HG02610 (cell line): ENCODE measurements at regions not wholly inside any gene's neighbourhood (a gene's known extent, or its start where the extent isn't known, plus 50 kb on each side); places are given as distances from the start of the nearest gene placed in this dataset.
"Not testable (repeated sequence)": the region's sequence is repeated elsewhere in the genome, so short reads cannot be mapped to it uniquely, and the experiment has no call there.

Source experiments
- ATAC-seq: cut with Tn5 transposase; IDR thresholded peaks from one replicate; pipeline ENCODE4 v1.9.1; 2021; ENCODE audit warnings: mild to moderate bottlenecking, moderate library complexity; ENCODE audit not compliant: unreplicated experiment

- no peak for ATAC-seq
Measured at GRCh38 chr1:30465096-30465495, 258.3 kb downstream of the MATN1 start.

GRCh38 chr1:30464187-30464617, 259.2 kb downstream of the MATN1 start:
- ATAC-seq, result no peak

GRCh38 chr1:30462826-30463425, 260.5 kb downstream of the MATN1 start:
- no peak for ATAC-seq

GRCh38 chr1:30462166-30462565, 261.2 kb downstream of the MATN1 start:
- ATAC-seq, result no peak

- no peak for ATAC-seq
Measured at GRCh38 chr1:30461640-30462039, 261.7 kb downstream of the MATN1 start.

- no peak for ATAC-seq
Measured at GRCh38 chr1:30460661-30461060, 262.7 kb downstream of the MATN1 start.

- not testable (repeated sequence) for ATAC-seq
Measured at GRCh38 chr1:30458730-30459485, 264.5 kb downstream of the MATN1 start.

- no peak for ATAC-seq
Measured at GRCh38 chr1:30452925-30453324, 270.5 kb downstream of the MATN1 start.

- no peak for ATAC-seq
Measured at GRCh38 chr1:30452170-30452569, 271.2 kb downstream of the MATN1 start.

- ATAC-seq, result no peak
Measured at GRCh38 chr1:30451532-30452125, 271.8 kb downstream of the MATN1 start.

GRCh38 chr1:30450818-30451233, 272.6 kb downstream of the MATN1 start:
- no peak for ATAC-seq

GRCh38 chr1:30450148-30450817, 273.1 kb downstream of the MATN1 start:
- no peak for ATAC-seq

- no peak for ATAC-seq
Measured at GRCh38 chr1:30449428-30450147, 273.8 kb downstream of the MATN1 start.

GRCh38 chr1:30449003-30449402, 274.4 kb downstream of the MATN1 start:
- ATAC-seq, result no peak

- ATAC-seq, result no peak
Measured at GRCh38 chr1:30447701-30448100, 275.7 kb downstream of the MATN1 start.

- ATAC-seq, result no peak
Measured at GRCh38 chr1:30447080-30447479, 276.3 kb downstream of the MATN1 start.

GRCh38 chr1:30446508-30446907, 276.9 kb downstream of the MATN1 start:
- ATAC-seq, result no peak

GRCh38 chr1:30446095-30446494, 277.3 kb downstream of the MATN1 start:
- no peak for ATAC-seq

- ATAC-seq, result no peak
Measured at GRCh38 chr1:30445449-30445848, 277.9 kb downstream of the MATN1 start.

- no peak for ATAC-seq
Measured at GRCh38 chr1:30444850-30445249, 278.5 kb downstream of the MATN1 start.

GRCh38 chr1:30444401-30444800, 279.0 kb downstream of the MATN1 start:
- no peak for ATAC-seq
